HG03039 (cell line): ENCODE measurements at regions not wholly inside any gene's neighbourhood (a gene's known extent, or its start where the extent isn't known, plus 50 kb on each side); places are given as distances from the start of the nearest gene placed in this dataset.
A peak's percentile ranks its signal among the peaks of the same experiment; 100 is the strongest.
"Not testable (repeated sequence)": the region's sequence is repeated elsewhere in the genome, so short reads cannot be mapped to it uniquely, and the experiment has no call there.

Source experiments
- ATAC-seq: cut with Tn5 transposase; IDR thresholded peaks from one replicate; pipeline ENCODE4 v1.9.1; 2021; ENCODE audit warnings: mild to moderate bottlenecking, moderate library complexity; ENCODE audit not compliant: unreplicated experiment

DNA sequence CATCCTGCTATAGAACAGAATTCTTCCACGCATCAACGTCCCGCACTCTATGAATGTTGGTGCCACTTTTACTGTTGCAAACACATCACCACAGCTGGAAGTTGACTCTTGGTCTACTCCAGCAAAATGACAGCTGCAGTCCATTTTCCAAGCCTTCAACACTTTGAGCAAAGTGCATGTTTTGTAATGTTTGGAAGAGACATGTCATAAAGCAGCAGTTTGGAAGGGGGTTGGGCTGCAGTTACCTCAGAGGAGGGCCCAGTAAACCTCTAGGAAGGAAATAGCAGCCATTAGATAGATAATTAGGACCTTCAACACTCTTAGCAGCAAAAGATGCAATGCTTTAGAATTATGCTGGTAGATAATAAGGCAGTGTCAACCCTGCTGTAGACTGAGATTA is 323.6 kb downstream of the TDRD3 start:
- ATAC-seq = no peak

DNA sequence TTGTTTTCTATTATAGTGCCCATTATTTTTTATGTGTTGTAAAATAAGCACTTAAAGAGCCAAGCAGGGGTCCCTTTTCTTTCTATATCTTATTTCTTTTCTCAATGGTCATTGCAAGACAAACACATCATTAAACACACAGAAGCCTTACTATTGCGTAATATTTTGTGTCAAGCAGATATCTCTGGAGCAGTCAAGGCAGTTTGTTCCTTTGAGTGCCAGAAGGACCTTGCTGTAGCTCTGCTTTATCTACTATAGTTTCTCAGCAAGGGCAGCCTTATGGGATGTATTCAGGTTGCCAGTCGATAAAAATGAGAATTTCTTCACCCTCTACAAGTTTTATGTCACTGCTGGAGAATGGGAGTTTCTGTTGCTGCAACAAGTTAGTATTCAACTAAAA is 319.3 kb downstream of the TDRD3 start:
- ATAC-seq = no peak

DNA sequence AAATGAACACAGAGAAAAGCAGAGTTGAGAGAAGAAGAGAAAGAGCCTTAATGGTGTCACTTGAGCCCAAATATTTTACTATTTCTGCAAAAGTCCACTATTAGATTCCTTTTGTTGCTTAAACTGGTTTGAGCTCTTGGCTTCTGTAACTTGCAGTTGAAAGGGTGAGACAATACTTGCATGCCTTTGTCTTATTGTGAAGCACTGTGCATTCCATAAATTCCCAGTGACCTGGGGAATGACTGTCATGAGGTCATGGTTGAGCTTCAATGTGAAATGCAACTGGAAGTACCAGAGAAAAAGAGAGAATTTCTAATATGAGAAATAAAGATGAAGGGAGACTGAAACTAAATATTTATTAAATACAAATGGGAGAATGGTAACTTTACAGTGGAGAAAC is 310.9 kb downstream of the TDRD3 start:
- no peak for ATAC-seq

DNA sequence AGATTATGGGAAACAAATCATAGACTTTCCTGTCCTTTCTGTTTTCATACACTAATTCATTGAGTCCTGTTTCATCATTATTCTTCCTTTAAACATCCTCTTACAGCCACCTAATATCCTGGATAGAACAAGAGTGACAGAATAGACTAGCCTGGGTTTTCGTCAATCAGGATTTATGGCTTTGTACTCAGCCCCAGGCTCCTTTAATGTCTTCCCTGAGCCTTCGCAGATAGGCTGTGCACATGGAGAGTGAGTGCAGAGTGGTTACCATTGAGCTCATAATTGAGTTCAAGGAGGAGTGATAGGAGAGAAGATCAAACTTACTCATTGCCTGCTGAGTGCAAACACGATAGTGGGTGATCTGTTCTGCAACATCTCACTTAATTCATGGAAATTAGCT is 304.9 kb downstream of the TDRD3 start:
- ATAC-seq = no peak

DNA sequence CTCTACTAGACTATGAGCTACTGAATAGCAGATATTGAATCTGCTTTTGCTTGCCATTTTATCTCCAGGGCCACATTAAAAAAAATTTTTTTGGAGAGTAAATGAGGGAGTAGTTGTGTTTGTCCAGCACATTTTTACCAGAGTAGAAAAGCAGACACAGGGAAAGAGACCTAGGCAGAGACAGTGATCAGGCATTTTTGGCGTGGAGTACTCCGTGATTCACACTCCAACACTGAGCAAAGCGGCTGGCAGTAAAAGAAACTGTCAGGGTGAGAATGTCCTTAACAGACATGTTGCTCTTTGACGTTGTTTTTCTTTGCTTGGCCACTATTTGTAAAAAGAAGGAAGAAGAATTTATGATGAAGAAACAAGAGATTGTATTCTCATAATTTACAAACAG is 304.0 kb downstream of the TDRD3 start:
- ATAC-seq = no peak

DNA sequence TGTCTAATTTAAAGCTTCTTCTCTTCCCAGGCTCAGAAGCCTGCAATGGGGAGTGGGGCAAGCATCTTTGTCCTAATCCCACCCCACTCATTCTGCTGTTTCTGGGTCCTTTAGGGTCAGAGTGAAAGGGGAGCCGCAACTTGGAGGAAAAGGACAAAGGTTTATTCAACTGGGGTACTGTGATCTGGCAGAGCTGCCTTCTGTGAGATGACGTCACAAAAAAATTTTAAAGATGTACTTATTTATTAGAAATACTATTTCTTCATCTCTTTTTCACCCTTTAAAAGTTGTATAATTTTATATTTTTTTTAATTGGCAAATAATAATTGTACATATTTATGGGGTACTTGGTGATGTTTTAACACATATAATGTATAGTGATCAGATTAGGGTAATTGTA is 302.6 kb downstream of the TDRD3 start:
- no peak for ATAC-seq

DNA sequence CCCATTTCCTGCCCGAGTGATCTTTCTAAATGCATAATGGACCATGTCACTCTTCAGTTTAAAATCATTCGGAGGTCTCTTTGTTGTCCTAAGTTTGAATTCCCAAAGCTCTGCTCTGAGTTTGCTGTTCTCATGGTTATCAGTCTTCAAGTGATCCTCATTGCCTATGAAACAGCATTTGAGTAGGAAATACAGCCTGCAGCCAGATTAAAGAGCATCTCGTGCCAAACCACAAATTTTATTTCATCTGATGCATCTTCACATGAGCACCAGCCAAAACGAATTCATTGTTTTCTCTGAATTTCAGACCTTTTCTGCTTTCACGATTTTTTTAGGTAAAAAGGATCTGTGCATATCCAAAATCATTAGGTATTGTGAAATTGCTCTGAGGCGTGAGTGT is 299.6 kb downstream of the TDRD3 start:
- ATAC-seq = no peak

DNA sequence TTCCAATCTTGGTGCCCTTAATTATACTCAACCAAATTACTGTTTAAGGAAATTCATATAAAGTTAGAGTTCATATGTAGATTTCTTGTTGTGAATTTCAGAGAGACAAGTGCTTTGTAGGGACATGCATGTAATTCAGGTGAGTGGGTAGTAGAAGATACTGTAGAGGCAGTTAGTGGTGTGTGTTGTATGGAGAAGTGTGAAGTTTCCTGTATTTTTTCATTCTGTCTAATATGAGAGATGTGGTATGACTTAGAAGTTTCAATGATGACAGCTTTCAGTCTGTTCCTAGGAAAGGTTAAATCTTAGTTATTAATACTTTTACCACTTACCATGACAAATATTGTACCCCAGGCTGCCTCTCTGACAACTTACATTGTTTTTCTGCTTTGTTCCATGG is 294.2 kb downstream of the TDRD3 start:
- no peak for ATAC-seq

DNA sequence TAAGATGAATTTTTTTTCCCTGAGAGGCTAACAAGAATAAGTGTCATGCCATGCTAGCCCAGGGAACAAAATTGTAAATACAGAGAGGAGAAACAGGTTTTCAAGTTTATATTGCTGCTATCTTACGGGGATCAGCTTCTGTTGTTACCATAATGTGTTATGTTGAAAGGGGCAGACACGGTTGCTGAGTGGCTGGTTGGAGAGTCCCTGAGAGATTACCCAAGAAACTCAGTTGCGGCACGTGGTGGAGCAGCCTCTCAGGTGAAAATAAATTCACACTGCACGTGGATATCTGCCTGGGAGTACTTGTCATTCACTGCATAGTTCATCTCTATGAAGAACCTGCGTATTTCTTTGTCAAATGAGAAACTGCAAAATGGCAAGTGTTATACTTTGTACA is 293.6 kb downstream of the TDRD3 start:
- ATAC-seq = no peak

DNA sequence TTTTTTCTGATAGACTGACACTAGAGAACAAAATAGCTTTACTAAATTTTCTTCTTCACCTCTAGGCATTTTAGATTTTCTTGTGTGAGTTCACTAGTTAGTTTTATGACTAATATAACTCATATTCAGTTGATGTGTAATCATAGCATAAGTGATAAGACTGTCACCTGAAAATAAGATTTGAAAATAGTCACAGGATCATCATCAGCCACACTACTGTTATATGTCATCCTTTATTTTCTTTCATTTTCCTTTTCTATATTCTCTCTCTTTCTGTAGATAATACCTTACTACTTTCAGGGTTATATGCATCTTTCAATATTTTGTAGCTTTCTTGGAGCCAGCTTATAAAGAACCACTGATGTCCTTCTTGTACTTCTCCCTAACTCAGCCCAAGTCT is 292.6 kb downstream of the TDRD3 start:
- ATAC-seq = no peak

DNA sequence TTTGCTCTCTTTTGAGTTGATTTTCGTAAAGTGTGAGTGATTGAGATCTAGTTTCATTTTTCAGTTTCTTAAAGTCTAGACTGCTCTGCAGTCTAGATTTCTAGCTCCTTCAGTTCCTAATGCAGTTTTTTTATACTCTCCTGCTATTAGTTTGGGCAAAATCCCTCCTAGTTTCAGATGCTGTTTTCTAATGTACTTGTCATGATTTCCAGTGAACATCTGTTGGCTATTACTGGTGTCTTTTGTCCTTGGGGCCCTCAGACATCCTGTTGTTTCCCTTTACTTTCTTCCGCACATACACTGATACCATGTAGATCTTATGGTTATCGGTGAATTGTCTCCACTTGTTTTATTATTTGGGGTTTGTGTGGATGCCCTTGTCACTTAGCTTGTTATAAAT is 292.1 kb downstream of the TDRD3 start:
- ATAC-seq = no peak

DNA sequence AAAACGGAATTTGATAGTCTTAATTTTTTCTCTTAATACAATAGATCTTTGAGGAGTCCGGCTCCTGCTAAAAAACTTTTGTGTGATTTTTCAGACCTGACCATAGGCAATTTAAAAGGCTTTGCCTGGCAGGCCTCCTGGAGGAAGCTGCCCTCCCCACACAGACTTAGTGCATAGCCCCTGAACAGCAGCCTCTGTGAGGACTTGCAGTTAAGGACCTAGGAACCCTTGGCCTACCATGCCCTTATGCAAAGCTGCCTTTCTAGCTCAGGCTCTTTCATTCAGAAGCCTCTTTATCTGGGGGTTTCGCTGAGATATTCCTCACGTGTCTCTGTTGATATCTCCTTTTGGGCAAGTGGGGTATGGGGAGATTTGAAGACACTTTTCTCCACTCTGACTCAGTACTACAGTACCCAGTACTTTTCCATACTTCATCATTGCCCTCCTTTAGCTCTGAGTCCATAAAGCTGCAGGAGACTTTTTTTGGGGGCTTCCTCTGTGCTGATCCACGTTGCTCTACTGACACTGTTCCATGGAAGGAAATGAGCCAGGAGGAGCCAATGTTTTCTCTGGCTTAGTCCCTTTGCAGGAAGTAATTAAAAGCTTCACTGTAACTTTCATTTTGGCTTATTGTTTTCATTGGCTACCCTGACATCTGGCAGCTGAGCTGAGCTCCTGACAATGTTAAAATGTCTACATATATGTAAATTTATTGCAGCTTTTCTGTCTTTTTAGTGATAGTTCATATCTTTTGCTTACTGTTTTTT is 283.1 kb downstream of the TDRD3 start:
- no peak for ATAC-seq

DNA sequence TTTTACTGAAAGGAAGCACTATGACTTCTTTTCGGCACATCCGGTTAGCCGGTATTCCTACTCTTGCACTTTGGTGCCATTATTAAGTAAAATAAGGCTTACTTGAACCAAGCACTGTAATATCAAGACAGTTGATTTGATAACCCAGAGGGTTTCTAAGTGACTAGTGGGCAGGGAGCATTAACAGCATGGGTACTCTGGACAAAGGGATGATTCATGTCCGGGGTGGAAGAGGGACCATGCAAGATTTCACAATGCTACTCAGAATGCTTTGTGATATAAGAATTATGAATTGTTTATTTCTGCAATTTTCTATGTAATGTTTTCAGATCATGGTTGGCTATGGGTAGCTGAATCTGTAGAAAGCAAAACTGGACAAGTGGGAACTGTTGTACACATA is 282.1 kb downstream of the TDRD3 start:
- no peak for ATAC-seq

DNA sequence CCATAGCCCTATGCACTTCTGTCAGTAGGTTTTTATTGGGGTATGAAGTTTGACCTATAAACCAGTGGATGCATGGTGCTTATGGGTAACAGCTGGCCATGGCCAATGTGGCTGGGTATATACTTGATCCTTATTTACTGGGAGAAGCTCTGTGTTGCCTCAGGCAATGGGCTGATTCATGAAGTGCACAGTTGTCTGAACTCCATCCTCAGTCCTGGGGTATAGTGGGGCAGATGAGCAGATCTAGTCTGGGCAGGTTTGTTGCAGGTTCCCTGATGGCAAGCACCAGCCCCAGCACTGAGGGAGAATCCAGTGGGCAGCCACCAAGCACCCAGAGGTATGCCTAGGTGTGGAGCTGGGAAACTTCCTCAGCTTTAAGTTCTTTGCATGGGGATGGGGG is 274.4 kb downstream of the TDRD3 start:
- ATAC-seq = no peak

DNA sequence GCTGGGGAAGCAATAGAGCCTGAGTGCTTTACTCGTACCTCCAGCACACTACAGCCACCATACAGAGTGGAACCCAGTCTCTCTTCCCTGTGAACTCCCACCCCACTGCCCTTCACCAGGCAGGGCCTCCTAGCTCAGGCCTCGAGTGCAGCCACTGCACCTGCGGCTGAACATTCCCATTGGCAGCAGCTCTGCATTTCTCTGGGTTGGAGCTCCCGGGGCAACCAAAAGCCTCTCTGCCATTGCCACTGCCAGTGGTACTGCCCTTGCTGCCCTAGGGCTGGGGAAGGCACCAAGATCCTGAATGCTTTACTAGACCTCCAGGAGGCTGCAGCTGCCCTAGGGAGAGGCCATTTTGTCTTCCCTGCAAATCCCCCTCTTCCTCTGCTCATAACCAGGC is 266.8 kb downstream of the TDRD3 start:
- no peak for ATAC-seq

DNA sequence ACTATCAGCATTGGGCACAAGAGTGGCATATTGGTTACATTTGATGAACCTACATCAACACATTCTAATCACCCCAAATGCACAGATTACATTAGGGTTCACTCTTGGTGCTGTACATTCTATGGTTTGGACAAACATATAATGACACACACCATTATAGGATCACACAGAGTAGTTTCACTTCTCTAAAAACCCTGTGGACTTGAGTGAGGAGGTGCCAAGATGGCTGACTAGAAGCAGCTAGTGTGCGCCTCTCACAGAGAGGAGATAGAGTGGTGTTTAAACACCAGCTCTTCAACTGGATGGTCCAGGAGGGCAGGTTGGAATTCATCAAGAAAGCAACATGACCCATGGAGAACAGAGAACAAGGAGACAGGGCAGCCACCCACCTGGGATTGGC is 265.6 kb downstream of the TDRD3 start:
- ATAC-seq = no peak

DNA sequence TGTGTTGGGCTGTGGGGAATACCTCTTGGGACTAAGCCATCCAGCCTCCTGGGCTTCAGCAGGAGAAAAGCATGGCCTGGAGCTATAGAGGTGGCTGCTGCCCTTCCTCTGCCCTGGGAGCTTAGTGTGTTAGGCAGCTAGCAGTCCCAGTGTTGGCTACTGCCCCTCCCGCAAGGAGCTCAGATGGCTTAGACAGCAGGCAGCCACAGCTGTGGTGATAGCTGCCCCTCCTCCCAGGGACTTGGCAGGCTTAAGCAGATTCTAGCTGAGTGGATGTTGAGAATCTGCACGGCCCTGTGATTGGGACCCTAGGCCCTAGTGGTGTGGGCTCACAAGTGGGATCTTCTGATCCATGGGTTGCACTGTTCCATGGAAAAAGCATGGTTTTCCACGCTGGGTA is 264.5 kb downstream of the TDRD3 start:
- no peak for ATAC-seq

DNA sequence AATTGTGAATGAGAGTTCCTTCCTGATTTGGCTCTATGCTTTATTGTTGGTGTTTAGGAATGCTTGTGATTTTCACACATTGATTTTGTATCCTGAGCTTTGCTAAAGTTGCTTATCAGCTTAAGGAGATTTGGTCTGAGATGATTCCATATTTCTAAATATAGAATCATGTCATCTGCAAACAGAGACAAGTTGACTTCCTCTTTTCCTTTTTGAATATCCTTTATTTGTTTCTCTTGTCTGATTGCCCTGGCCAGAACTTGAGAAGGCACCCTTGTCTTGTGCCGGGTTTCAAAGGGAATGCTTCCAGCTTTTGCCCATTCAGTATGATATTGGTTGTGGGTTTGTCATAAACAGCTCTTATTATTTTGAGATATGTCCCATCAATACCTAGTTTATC is 260.6 kb downstream of the TDRD3 start:
- ATAC-seq = not testable (repeated sequence)

DNA sequence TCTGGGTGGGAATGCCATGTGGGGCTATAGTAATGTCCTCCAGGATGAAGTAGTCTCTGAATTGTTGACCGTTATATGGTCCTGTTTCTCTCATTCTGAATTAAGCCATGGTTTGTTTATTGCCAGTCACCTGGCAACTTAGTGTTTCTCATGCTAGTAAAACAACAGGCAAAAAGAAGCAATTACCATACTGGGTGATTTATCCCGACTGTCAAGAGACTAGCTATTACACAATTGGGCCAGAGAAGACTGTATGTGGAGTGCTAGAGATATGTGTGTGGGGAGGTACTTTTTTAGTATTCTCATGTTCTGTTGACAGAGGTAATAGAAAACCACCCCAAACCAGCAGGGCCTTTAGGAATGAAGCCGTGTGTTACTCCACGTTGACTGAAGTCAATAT is 258.2 kb downstream of the TDRD3 start:
- ATAC-seq = no peak

DNA sequence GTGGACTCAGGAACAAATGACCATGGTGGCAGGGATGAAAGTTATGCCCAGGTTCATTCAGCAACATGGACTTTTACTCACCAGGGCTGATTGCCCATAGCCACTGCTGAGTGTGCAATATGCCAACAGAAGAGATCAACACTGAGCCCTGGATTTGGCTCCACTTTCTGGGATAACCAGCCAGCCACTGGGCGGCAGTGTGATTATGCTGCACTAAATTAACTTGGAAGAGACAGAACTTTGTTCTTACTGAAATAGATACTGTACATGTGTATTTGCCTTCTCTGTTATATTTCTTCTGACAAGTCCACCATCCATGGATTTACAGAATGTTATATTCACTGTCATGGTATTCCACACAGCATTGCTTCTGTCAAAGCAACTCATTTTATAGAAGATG is 257.4 kb downstream of the TDRD3 start:
- ATAC-seq = no peak

DNA sequence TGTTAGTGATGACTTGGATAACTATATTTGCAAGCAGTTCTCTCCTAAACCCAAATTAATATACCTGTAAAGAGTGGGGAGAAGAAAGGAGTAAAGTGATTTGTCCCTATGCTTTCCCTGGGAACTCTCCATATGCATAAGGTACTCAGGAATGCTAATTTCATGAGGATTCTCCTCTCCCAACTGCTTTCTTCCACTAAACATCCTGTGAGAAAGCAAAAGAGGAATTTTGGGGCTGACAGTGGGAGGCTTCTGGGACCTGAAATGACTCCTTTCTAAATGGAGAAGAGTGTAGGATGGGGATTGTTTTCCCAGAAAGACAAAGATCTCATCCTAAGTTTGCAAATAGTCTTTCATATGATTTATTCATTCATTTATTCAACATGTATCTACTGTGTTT is 250.5 kb downstream of the TDRD3 start:
- no peak for ATAC-seq

DNA sequence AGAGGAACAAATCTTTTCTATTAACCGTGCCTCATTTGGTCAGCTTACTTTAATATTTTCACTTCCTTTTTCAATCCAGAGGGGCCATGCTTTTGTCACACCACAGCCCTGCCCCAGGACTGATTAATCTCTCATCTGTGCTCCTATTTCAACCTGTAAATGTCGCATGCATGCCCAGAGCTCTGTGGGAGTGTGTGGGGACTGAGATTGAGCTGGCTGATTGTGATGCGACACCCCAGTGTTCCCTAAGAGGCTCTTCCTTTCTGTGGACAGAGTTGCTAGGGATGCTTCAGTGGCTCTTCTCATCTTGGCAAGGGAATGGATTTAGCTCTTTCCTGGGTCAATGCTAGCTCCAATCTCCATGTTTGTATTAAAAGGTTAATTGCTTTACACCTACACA is 249.6 kb downstream of the TDRD3 start:
- ATAC-seq = no peak

DNA sequence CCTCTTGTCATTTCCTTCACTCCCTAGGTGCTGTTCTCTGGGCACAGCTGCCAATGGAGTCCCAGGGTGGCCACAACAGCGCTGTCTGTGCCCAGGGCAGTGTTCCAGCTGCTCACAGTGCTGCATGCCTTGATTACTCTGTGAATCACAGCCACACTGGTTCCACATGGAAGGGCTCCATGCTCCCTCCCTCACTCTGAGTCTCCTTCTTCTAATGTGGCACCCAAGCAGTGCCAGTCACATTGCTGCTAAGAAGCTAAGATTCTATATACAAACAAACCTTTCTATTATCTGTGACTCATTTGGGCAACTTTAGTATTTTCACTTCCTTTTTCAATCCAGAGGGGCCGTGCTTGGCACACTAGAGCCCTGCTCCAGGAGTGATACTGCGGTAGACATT is 248.7 kb downstream of the TDRD3 start:
- peak; percentile 56 for ATAC-seq
